Coronary artery (tissue), 2 donors: ENCODE measurements at regions not wholly inside any gene's neighbourhood (a gene's known extent, or its start where the extent isn't known, plus 50 kb on each side); places are given as distances from the start of the nearest gene placed in this dataset.

Experiments
- DNase-seq: peaks from one replicate; pipeline ENCODE4 v3.0.0-alpha.2; 2017; ENCODE audit warnings: low spot score
- H3K27ac ChIP-seq, 2 donors: fragments of 200-600 bp; sonication (generic); one replicate each; pipeline ENCODE4 v1.5.1; 2016 to 2019
- H3K4me3 ChIP-seq: fragments of 200-600 bp; sonication (generic); 2 replicates; pipeline ENCODE4 v1.5.1; 2016; ENCODE audit warnings: mild to moderate bottlenecking, moderate library complexity
- TF ChIP-seq, protein P1 (sequence below): fragments of 200-600 bp; sonication (generic); IDR thresholded peaks from one replicate; pipeline ENCODE4 v1.5.1; 2019; ENCODE audit warnings: antibody characterized with exemption

DNA sequence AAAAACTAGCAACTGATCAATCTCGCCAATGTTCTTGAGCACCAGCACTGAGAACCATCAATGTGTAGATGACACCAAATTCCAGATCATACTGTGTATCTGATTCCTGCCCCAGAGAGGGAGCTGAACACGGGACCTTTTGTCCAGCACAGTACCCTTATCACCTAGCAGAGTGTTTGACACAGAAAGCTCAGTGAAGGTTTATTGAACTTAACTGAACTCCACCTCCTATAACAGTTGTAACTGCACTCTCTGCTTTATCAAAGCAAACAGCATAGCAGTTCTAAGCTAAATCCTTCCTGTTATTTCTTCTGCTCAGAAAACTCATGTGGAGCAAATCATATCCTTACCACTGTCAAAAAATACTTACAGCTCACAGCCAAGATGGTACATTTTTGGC lies 183.4 kb upstream of the SLCO3A1 start:
- H3K4me3 ChIP-seq = no peak overlapping the region
- DNase-seq = no peak
- TF ChIP-seq, protein P1, sequence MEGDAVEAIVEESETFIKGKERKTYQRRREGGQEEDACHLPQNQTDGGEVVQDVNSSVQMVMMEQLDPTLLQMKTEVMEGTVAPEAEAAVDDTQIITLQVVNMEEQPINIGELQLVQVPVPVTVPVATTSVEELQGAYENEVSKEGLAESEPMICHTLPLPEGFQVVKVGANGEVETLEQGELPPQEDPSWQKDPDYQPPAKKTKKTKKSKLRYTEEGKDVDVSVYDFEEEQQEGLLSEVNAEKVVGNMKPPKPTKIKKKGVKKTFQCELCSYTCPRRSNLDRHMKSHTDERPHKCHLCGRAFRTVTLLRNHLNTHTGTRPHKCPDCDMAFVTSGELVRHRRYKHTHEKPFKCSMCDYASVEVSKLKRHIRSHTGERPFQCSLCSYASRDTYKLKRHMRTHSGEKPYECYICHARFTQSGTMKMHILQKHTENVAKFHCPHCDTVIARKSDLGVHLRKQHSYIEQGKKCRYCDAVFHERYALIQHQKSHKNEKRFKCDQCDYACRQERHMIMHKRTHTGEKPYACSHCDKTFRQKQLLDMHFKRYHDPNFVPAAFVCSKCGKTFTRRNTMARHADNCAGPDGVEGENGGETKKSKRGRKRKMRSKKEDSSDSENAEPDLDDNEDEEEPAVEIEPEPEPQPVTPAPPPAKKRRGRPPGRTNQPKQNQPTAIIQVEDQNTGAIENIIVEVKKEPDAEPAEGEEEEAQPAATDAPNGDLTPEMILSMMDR = no peak
- H3K27ac ChIP-seq = no peak overlapping the region

DNA sequence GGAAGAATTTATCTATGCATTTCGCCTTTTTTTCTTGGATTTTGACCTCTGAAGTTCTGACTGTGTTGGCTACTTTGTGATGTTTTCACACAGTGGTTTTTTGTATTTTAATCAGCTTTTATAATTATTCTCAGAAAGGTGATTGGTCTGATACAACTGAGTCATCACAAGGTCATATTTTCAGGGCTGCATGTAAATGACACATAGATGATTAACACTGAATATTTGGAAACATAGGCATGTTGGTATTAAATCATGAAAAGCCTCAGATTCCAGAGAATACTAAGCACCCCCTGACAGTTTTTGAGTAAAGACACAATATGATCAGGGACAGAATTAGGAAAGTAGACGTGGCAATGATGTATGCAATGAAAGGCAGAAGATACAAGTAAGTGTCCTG lies 175.5 kb upstream of the SLCO3A1 start:
- no peak overlapping the region for H3K4me3 ChIP-seq
- H3K27ac ChIP-seq = no peak overlapping the region
- TF ChIP-seq, protein P1 = no peak
- DNase-seq = no peak

DNA sequence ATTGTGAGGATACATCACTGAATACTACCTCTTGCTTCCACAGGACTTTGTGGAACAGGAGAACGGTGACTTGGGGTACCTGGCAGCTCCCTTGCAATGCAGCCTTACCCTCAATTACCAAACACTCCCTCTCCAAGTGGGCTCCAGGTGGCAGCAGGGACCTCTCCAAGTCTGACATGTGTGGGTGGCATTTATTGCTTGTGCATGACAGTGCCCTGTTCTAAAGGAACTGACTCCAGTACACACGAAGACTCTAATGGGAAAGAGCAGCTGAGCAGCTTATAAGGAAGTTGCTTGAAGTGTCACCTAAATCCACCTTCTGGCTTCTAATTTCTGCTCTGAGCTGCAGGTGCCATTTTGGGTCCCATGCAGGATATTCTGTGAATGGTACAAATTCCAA lies 174.1 kb upstream of the SLCO3A1 start:
- TF ChIP-seq, protein P1 = no peak
- no peak overlapping the region for H3K27ac ChIP-seq
- DNase-seq = no peak
- H3K4me3 ChIP-seq = no peak overlapping the region

DNA sequence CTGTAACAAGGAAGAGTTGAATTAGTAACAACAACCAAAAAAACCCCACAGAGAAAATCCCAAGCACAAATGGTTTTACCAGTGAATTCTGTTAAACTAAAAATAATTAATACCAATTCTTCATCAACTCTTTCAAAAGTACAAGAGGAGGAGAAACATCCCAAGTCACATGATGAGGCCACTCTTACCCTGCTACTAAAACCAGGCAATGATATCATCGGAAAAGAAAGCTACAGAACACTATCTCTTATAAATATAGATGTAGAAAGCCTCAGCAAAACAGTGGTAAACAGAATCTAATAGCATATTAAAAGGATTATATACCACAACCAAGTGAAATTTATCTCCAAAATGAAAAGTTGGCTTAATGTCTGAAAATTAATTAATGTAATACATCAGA lies 168.1 kb upstream of the SLCO3A1 start:
- Histone ChIP-seq H3K27ac (no peak overlapping the region), H3K4me3 (no peak overlapping the region)
- TF ChIP-seq, protein P1 = no peak
- DNase-seq = no peak

DNA sequence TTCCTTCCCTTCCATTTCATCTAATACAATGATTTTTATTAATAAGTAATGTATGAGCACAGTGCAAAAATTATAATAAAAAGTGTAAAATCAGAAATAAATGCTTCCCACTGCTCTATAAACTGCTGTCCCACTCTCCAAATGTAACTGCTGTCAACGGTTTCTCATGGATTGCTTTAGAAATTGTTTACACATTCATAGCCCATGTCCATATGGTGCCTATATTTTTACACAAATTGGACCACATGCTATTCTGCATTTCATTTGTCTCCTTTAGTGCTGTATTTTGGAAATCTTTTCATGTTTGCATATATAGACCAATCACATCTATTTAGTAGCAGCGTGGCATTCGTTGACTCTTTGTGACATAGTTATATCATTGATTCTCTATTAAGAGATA lies 164.7 kb upstream of the SLCO3A1 start:
- no peak for DNase-seq
- Histone ChIP-seq H3K4me3 (no peak overlapping the region), H3K27ac (no peak overlapping the region)
- TF ChIP-seq, protein P1 = no peak

DNA sequence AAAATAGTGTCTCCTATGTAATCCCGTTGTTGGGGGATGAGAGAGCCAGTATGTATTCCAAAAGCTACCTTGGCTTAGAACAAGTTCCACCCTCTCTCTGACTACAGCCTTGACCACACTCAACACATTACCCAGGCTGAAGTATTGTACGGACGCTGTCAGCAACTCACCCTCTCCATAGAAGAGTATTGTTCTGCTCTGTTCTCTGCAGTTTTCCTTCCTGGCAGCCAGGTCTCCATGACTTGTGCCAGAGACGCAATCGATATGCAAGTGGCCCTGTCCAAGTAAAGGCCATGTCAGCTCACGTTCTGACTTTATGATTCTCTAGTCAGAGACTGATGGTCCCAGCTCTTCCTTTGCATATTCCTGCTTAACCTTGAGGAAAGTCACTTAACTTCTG lies 164.1 kb upstream of the SLCO3A1 start:
- TF ChIP-seq, protein P1 = no peak

DNA sequence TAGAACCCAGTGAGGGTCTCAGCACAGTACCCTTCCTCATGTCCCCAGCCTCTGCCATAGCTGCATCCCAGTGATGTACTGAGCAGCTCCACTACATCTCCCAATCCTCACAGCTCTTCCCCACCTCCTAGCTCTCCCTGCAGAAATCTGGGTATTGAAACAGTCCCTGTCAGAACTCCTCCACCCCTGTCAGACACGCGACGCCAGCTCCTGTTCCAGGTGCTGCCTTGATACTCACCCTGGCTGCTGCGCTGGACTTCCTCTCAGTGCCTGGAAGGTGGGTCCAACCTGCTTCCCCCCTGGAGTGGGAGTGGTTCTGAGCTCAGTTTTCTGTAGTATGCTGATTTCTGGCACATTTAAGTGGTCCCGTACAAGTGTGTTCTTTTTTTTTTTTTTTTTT lies 160.9 kb upstream of the SLCO3A1 start:
- no peak overlapping the region for H3K4me3 ChIP-seq
- H3K27ac ChIP-seq = peak overlapping the region in 1 of 2 donors; percentile 9
- TF ChIP-seq, protein P1 = no peak
- DNase-seq = no peak

More for the DNA sequence above, 164.1 kb upstream of the SLCO3A1 start:
- DNase-seq = no peak
- Histone ChIP-seq H3K4me3 (no peak overlapping the region), H3K27ac (no peak overlapping the region)
